ENCODE measurements at regions not wholly inside any gene's neighbourhood (a gene's known extent, or its start where the extent isn't known, plus 50 kb on each side); places are given as distances from the start of the nearest gene placed in this dataset.

GRCh38 chr12:28645436-28645835 lies 455.2 kb downstream of the CCDC91 start:
- TF ChIP-seq CTCF (IDR thresholded peaks at IDR 0.05) (no peak), POLR2A (IDR thresholded peaks at IDR 0.05) (no peak)
